ENCODE measurements at regions not wholly inside any gene's neighbourhood (a gene's known extent, or its start where the extent isn't known, plus 50 kb on each side); places are given as distances from the start of the nearest gene placed in this dataset.

- no peaks in the 10 kb centered on the region for H3K9me3 Mint-ChIP-seq
- peaks cover 11% of the 10 kb centered on the region for H3K27me3 Mint-ChIP-seq
- no peaks in the 10 kb centered on the region for H3K36me3 Mint-ChIP-seq
- peak overlapping the region in 2 of 3 donors; percentile 69 to 76 for H3K27ac Mint-ChIP-seq
- no peaks in the 10 kb centered on the region for H3K4me1 Mint-ChIP-seq
- H3K4me3 Mint-ChIP-seq, result no peak overlapping the region
These were observed 109.2 kb upstream of the PTPN1 start for GRCh38 chr20:50400705-50401586.

DNA sequence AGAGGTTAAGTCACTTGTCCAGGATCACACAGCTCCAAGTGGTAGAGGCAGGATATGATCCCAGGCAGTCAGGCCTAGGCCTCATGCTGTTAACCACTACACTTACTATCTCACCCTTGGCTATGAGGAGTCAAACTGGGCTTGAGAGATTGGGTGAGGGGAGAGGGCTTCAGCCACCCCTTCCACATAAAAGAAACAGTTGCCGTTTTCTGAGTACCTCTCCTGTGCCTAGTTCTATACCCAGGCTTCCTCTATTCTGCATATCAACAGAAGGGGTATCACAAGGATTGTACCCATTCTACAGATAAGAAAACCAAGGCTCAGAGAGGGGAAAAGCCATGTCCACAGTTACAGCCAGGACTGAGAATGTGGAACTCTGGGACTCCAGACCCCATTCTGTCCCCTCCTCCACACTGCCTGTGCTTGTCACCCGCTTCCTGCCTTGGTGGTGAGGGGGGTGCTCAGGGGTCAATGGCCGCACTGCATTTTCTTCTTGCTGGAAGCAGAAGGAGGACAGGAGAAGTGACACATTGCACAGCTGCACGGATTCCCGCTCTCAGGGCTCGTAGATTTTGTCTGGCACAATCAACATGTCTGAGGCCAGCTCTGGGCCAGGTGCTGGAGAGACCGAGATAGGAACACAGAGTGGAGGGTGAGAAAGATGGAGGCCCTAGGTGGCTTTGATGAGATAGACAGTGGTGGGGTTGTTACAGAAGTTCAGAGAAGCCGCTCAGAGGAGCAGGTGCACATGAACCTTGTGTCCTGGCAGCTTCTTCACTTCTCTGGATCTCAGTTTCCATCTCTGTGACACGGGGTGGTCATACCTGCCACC lies 108.4 kb upstream of the PTPN1 start:
- no peak overlapping the region for H3K27ac Mint-ChIP-seq
- no peaks in the 10 kb centered on the region for H3K4me1 Mint-ChIP-seq
- peaks cover 11% of the 10 kb centered on the region for H3K27me3 Mint-ChIP-seq

DNA sequence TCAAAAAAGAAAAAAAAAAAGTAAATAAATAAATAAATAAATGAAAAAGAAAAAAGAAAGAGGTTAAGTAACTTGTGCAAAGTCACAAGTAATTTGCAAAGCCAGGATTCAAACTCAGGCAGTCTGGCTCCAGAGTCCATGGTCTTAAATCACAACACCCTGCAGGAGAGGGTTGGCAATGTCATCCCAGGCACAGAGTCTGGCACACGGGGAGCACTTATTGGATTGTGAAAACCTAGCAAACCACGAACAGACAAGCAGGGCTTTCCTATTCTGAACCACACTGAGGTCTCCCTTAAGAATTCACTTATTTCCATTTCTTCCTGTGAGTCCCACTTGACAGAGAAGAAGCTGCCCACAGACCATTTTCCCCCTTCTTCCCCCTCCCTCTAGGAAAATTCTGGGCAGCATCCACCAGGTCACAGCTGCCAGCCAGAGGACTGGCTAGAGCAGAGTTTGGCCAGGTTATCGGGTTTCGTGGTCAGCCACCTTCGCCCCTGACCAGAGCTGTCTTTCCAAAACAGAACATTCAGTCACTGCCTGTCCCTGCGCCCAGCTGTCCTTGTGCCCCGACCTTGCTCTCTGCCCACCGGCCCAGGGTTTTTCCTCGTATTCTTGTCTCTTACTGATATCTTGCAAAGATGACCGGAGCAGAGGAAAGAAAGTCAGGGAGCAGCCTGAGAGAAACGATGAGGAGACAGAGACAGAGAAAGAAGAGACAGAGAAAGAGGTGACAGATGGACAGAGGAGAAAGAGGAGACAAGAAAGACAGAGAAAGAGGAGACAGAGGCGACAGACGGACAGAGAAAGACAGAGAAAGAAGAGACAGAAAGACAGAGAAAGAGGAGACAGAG lies 106.4 kb upstream of the PTPN1 start:
- Mint-ChIP-seq H3K4me3 (no peak overlapping the region), H3K4me1 (no peaks in the 10 kb centered on the region), H3K27ac (no peak overlapping the region), H3K27me3 (peaks cover 9% of the 10 kb centered on the region), H3K9me3 (peaks cover 0 to 3% (median 0%) of the 10 kb centered on the region in 3 donors), H3K36me3 (no peaks in the 10 kb centered on the region)

More for the DNA sequence above, 108.4 kb upstream of the PTPN1 start:
- no peaks in the 10 kb centered on the region for H3K36me3 Mint-ChIP-seq
- H3K4me3 Mint-ChIP-seq, result no peak overlapping the region
- peaks cover 0 to 2% (median 0%) of the 10 kb centered on the region in 3 donors for H3K9me3 Mint-ChIP-seq

- Mint-ChIP-seq H3K36me3 (no peaks in the 10 kb centered on the region), H3K4me1 (no peaks in the 10 kb centered on the region), H3K4me3 (no peak overlapping the region), H3K27ac (peak overlapping the region in 1 of 3 donors; percentile 20), H3K9me3 (peaks cover 0 to 3% (median 0%) of the 10 kb centered on the region in 3 donors), H3K27me3 (peaks cover 9% of the 10 kb centered on the region)
These were observed 105.6 kb upstream of the PTPN1 start for GRCh38 chr20:50404419-50405234.

DNA sequence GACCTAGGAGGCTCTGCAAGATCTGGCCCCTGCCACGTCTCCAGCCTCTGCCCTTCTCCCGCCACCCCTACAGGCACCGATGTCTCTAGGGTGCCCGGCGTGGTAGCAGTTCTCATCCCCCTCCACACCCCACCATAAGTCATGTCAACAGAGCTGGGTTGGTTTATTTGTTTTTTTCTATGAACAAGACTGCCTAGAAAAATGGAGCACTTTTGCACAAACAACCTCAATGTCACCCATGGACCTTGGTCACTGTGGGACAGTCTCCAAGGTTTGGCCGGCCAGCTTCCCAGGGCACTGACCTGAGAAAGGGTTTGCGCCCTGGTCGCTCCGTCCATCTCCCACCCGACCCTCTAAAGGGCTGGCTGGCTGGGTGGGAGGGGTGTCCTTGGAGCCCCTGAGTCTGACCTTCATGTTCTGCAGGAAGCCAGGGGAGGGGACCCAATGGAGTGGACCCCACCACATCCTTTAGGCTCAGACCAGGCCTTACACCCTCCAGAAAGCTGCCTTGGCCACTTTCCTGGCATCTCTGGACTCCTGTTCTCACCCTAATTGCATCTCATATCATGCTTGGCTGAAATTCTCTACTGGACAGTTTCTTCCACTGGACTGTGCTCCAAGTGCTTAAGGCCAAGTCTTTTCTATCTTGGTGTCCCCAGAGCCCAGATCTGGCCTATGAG lies 104.8 kb upstream of the PTPN1 start:
- H3K27ac Mint-ChIP-seq, result no peak overlapping the region
- H3K9me3 Mint-ChIP-seq, result peaks cover 0 to 3% (median 0%) of the 10 kb centered on the region in 3 donors
- no peak overlapping the region for H3K4me3 Mint-ChIP-seq
- no peaks in the 10 kb centered on the region for H3K36me3 Mint-ChIP-seq
- peaks cover 11% of the 10 kb centered on the region for H3K27me3 Mint-ChIP-seq
- peaks cover 0 to 1% (median 0%) of the 10 kb centered on the region in 3 donors for H3K4me1 Mint-ChIP-seq

DNA sequence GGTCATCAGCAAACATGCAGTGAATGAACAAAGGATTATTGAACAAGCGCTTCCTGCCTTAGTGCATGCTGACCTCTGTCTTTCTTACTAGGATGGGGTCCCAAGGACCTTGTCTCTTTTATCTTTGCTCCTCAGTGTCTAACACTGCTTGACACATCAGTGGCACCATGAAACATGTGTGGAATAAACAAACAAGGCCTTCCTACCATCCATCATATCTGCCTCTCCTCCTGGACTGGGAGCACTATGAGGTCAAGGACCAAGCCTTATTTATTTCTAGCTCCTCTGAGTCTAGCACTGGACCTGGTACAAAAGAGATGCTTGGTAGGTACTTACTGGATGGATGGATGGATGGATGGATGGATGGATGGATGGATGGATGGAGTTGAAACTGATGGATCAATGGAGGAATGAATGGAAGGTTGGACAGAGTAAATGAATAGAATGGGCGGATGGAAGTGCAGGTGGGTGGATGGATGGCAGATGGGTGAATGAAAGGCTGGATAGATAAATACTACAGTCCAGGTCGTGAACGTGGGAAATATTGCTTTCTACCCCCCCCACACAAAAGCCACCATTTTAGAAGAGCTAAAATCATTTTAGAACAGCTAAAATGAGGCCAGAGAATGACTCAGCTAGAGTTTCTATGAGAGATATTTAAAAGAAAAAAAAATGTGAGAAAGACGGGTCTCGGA lies 104.1 kb upstream of the PTPN1 start:
- H3K36me3 Mint-ChIP-seq, result no peaks in the 10 kb centered on the region
- peaks cover 12% of the 10 kb centered on the region for H3K27me3 Mint-ChIP-seq
- peaks cover 0 to 1% (median 0%) of the 10 kb centered on the region in 3 donors for H3K4me1 Mint-ChIP-seq
- peaks cover 0 to 3% (median 0%) of the 10 kb centered on the region in 3 donors for H3K9me3 Mint-ChIP-seq
- H3K4me3 Mint-ChIP-seq, result no peak overlapping the region
- H3K27ac Mint-ChIP-seq, result no peak overlapping the region

GRCh38 chr20:50406610-50407136 lies 103.5 kb upstream of the PTPN1 start:
- H3K9me3 Mint-ChIP-seq, result peaks cover 0 to 3% (median 0%) of the 10 kb centered on the region in 3 donors
- peaks cover 12% of the 10 kb centered on the region for H3K27me3 Mint-ChIP-seq
- no peak overlapping the region for H3K4me3 Mint-ChIP-seq
- no peaks in the 10 kb centered on the region for H3K36me3 Mint-ChIP-seq
- no peak overlapping the region for H3K27ac Mint-ChIP-seq
- peaks cover 0 to 1% (median 0%) of the 10 kb centered on the region in 3 donors for H3K4me1 Mint-ChIP-seq

DNA sequence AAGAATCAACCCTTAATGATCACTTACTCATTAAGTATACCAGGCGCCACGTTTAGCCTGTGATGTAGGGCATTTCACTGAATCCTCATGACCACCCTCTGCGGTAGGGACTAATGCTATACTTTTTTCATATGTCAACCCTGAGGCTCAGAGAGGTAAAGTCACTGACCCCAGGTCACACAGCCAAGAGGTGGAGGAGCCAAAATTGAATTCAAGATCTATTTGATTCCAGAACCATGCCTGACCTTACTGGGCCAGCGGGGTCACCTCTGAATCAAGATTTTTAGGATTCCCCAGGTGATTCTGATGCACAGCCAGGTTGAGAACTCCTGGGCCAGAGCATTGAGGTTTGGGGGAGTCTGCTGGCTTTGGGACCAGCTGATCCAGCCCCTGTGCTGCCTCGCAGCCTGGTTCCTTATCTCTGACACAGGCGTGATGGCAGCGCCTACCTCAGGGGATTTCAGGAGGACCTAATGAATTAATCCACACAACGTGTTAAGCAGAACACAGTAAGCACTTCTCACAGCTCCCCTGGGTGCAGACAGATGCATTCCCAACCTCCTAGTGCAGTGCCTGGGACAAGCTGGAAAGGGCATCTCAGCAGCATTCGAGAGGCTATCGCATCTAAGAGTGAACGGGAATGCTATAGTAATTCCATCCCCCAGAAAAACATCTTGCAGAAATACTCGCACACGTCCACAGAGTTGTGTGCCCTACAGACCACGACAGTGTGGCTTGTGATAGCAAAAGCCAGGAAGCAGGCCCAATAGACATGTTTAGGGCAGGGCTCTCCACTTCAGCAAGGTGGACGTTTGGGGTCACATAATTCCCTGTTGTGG lies 101.4 kb upstream of the PTPN1 start:
- H3K27ac Mint-ChIP-seq, result no peak overlapping the region

DNA sequence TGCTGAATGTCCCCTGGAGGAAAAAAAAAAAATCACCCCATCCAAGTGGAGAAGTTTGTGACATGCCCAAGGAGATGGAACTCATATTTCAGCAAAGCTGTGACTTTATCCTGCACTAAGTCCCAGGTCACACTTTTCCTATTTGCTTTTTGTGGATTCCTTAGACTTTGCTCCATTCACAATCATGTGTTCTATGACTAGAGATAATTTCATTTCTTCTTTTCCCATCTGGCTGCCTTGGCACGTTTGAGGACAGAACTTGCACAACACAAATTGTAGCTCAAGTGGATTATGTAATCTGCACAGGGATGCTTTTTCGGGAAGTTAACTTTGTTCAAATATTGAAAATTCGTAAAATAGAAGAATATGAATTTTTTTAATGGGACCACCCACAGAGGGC lies 100.7 kb upstream of the PTPN1 start:
- Mint-ChIP-seq H3K4me3 (no peak overlapping the region), H3K27me3 (peaks cover 9% of the 10 kb centered on the region), H3K27ac (no peak overlapping the region), H3K9me3 (peaks cover 0 to 5% (median 3%) of the 10 kb centered on the region in 3 donors), H3K36me3 (no peaks in the 10 kb centered on the region), H3K4me1 (peaks cover 0 to 1% (median 0%) of the 10 kb centered on the region in 3 donors)

More for the DNA sequence above, 101.4 kb upstream of the PTPN1 start:
- H3K9me3 Mint-ChIP-seq, result peaks cover 0 to 5% (median 3%) of the 10 kb centered on the region in 3 donors
- H3K4me1 Mint-ChIP-seq, result peaks cover 0 to 1% (median 0%) of the 10 kb centered on the region in 3 donors
- peaks cover 9% of the 10 kb centered on the region for H3K27me3 Mint-ChIP-seq
- H3K36me3 Mint-ChIP-seq, result no peaks in the 10 kb centered on the region
- no peak overlapping the region for H3K4me3 Mint-ChIP-seq

- peaks cover 0 to 1% (median 0%) of the 10 kb centered on the region in 3 donors for H3K4me1 Mint-ChIP-seq
- H3K27me3 Mint-ChIP-seq, result peaks cover 4% of the 10 kb centered on the region
- no peaks in the 10 kb centered on the region for H3K36me3 Mint-ChIP-seq
- peaks cover 0 to 5% (median 3%) of the 10 kb centered on the region in 3 donors for H3K9me3 Mint-ChIP-seq
- H3K4me3 Mint-ChIP-seq, result no peak overlapping the region
- H3K27ac Mint-ChIP-seq, result no peak overlapping the region
These were observed 99.8 kb upstream of the PTPN1 start for GRCh38 chr20:50410343-50410742.

DNA sequence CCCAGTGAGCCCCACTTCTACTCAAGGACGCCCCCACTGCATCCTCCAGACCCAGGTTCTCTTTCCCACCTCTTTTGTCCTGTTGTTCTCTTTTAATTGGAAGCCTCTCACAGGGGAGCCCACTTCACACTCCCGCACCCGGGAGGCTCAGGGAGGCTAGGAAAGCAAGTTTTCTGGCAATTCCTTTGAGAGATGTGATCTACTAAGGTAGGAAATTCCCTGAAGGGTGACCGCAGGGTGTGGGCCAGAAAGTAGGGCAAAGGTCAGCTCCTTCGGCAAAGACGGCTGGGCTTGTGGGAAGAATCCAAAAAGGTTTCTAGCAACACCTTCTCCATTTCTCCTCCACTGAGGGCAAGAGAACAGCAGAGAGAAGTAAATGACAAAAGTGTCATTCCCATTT lies 98.1 kb upstream of the PTPN1 start:
- H3K27me3 Mint-ChIP-seq, result peaks cover 4% of the 10 kb centered on the region
- no peaks in the 10 kb centered on the region for H3K36me3 Mint-ChIP-seq
- peaks cover 0 to 3% (median 0%) of the 10 kb centered on the region in 3 donors for H3K4me1 Mint-ChIP-seq
- H3K27ac Mint-ChIP-seq, result no peak overlapping the region
- H3K9me3 Mint-ChIP-seq, result peaks cover 0 to 5% (median 2%) of the 10 kb centered on the region in 3 donors
- H3K4me3 Mint-ChIP-seq, result no peak overlapping the region

DNA sequence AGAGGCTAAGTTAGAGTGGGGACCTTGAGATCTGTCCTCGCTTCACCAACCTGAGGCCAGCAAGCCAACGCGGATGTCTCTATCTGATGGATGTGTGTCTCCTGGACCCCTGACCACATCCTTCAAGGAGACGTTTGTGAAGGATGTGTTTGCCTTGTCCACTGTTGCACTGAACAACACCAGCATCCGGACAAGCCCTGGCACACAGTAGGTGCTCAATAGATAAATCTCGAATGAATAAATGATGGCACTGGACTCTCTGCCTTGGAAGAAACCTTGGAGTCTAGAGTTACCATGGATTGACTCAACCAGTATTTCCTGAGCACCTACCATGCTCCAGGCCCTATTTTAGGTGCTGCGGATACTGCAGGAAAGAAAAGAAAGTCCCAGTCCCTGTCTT lies 97.7 kb upstream of the PTPN1 start:
- Mint-ChIP-seq H3K9me3 (peaks cover 0 to 5% (median 2%) of the 10 kb centered on the region in 3 donors), H3K27me3 (peaks cover 2% of the 10 kb centered on the region), H3K4me1 (peaks cover 0 to 3% (median 0%) of the 10 kb centered on the region in 3 donors), H3K27ac (no peak overlapping the region), H3K36me3 (no peaks in the 10 kb centered on the region), H3K4me3 (no peak overlapping the region)

Measured in IgD-negative memory B cell (primary cell).